Astrocyte of the cerebellum (primary cell): ENCODE measurements at regions not wholly inside any gene's neighbourhood (a gene's known extent, or its start where the extent isn't known, plus 50 kb on each side); places are given as distances from the start of the nearest gene placed in this dataset.
A peak's percentile ranks its signal among the peaks of the same experiment; 100 is the strongest.

Source experiments
- DNase-seq: peaks from one replicate; pipeline ENCODE4 v3.0.0-alpha.2; 2011; ENCODE audit warnings: low read depth
- H3K4me3 ChIP-seq: 2 replicates; pipeline ENCODE4 v1.5.1; 2011; ENCODE audit warnings: mild to moderate bottlenecking, low read depth, low read length, moderate library complexity
- in situ Hi-C: cut with HindIII; loops from 2 replicates; pipeline ENCODE4 v1.10.0; 2017; ENCODE audit warnings: low sequenced_read_pairs
- TF ChIP-seq, protein P1 (sequence below): IDR thresholded peaks from 2 replicates; pipeline ENCODE4 v1.5.1; 2012; ENCODE audit warnings: low read length, low read depth, moderate library complexity, mild to moderate bottlenecking; ENCODE audit errors: missing control alignments

DNA sequence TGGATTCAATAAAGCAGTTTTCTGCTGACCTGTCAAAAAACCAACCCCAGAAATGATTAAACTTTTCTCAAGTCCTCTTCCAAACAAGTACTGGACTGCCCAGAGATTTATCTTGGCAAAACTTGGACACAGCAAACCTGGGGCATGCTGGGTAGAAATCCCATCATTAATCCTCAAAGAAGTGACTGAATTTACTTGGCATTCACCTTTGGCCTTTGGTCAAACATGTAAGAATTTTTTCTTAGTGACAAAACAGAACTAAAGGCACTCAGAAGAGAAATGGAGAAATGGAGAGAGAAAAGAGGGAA, 248.6 kb upstream of the NREP start:
- no peak overlapping the region for H3K4me3 ChIP-seq
- TF ChIP-seq, protein P1, sequence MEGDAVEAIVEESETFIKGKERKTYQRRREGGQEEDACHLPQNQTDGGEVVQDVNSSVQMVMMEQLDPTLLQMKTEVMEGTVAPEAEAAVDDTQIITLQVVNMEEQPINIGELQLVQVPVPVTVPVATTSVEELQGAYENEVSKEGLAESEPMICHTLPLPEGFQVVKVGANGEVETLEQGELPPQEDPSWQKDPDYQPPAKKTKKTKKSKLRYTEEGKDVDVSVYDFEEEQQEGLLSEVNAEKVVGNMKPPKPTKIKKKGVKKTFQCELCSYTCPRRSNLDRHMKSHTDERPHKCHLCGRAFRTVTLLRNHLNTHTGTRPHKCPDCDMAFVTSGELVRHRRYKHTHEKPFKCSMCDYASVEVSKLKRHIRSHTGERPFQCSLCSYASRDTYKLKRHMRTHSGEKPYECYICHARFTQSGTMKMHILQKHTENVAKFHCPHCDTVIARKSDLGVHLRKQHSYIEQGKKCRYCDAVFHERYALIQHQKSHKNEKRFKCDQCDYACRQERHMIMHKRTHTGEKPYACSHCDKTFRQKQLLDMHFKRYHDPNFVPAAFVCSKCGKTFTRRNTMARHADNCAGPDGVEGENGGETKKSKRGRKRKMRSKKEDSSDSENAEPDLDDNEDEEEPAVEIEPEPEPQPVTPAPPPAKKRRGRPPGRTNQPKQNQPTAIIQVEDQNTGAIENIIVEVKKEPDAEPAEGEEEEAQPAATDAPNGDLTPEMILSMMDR = no peak
- peak; percentile 44 for DNase-seq
- in situ Hi-C loops = no loop called here

DNA sequence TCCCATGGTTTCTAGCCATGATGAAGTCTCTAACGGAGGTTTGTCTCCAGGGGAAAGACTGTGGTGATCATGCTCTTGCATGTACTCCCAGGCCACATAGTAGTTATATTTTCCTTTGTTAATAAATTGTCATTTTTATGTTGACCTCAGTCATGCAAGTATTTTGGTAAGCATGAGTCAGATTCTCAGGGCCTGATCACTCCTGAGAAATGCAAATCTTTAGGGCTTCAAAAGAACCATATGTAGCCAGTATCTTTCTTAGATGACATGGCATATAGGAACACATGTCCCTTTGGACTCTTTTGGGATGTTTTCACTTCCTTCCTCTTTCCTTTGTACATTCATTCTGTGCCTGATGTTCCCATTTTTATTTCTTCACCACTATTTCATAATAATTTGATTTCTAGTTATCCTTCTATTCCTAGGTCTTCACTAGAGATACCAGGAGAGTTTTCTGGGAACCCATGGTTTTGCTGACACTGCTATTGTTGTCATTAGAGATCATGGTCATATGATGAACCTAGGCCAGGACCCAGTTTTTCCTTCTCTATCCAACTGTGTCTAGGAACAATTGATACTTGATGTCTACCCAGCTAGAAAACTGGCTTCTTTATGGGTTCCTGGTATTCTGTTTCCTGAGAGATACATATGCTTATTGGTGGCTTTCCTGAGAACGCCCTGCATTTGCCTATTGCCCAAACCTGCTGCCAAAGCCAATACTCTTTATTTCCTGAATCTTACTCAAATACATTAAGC, 248.1 kb upstream of the NREP start:
- in situ Hi-C loops = no loop called here
- DNase-seq = peak; percentile 19

DNA sequence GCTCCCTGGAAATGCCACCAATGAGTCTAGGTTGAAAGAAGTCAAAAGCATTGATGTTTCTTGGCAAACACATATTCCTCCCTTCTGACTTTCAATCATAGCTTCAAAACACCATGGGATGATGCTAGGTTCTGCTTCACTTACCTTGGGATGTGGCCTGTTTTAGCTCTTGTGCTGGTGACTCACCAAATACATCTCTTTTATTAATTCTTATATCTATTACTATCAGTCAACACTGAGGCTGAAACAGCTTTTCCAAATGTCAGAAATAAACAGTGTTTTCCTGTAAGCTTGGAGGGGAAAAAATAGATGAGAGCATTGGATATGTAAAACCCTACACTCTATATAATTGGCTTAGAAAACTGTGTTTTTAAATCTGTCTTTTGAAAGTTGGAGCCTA, 245.4 kb upstream of the NREP start:
- no peak overlapping the region for H3K4me3 ChIP-seq
- in situ Hi-C loops = no loop called here
- TF ChIP-seq, protein P1 = no peak
- DNase-seq = no peak

More for the DNA sequence above, 248.1 kb upstream of the NREP start:
- TF ChIP-seq, protein P1 = no peak
- H3K4me3 ChIP-seq = no peak overlapping the region

DNA sequence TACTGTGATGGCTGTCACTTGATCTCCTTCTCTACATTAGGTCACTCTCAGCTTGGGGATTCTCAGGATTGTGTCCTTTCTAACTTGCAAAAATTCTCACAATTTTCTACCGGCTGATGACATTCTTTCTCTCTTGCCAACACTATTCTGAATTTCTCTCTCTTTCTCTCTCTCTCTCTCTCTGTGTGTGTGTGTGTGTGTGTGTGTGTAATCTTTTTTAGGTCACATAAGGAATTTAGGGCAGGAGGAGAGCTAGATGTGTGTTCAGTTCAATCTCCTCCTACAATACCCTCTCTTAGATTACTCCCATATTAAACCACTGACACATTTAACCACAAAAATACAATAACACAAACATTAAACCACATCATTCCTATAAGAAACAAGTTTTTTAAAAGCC, 242.3 kb upstream of the NREP start:
- no peak overlapping the region for H3K4me3 ChIP-seq
- TF ChIP-seq, protein P1 = no peak
- DNase-seq = peak; percentile 51
- in situ Hi-C loops = no loop called here

DNA sequence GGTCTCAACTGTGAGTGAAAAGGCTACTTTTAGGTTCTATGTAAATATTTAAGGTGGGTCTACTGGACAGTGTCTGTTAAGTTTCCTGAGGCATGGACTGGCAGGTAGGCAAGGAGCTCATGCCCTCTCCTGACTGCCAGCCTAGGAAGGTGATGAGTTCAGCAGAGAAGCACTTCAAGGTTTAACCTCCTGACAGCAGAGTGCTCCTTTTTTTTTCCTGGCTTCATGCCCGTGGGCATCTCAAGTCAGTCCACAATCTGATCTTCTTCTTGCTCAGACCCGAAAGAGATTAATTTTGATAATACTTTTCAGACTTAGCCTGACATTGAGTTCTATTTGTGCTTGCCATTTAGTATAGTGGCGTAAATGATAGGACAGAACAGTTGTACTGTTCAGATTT, 241.9 kb upstream of the NREP start:
- no peak overlapping the region for H3K4me3 ChIP-seq
- TF ChIP-seq, protein P1 = no peak
- no peak for DNase-seq
- in situ Hi-C loops = no loop called here

DNA sequence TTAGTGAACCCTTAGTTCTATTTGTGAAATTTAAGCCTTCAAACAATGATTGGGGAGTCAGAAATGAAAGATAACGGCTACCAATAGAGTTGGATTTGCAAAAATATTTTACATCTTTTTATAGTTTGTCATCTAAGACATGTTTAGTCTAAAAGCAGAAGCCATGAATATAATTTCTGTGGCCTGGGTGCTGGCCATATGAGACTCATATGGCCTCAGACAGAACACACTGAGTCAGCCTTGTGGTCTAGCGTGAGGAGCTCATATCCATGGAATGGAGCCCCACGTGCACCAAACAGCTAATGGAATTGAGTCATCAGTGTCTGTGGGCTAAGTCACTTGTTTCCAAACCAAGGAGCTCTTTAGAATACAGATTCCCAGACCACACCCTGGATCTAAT, 240.7 kb upstream of the NREP start:
- TF ChIP-seq, protein P1 = no peak
- H3K4me3 ChIP-seq = no peak overlapping the region
- in situ Hi-C loops = no loop called here
- DNase-seq = peak; percentile 99
